Liver (tissue), 3 donors: ENCODE measurements at regions not wholly inside any gene's neighbourhood (a gene's known extent, or its start where the extent isn't known, plus 50 kb on each side); places are given as distances from the start of the nearest gene placed in this dataset.

Experiments
- ATF3 ChIP-seq: IDR thresholded peaks from 2 replicates; pipeline ENCODE4 v1.6.1; 2016; ENCODE audit warnings: antibody characterized with exemption
- CTCF ChIP-seq: fragments of 150-350 bp; IDR thresholded peaks from 2 replicates; pipeline ENCODE4 v1.5.1; 2017; ENCODE audit warnings: improper control_type of control experiment, low read depth, low read length; ENCODE audit not compliant: missing input control
- EGR1 ChIP-seq, 2 donors: IDR thresholded peaks; 2 replicates each; pipeline ENCODE4 v1.6.1; 2016 to 2018; ENCODE audit warnings: antibody characterized with exemption in 2 of 2, low read depth in 2 of 2
- FOXA2 ChIP-seq: IDR thresholded peaks from 2 replicates; pipeline ENCODE4 v1.6.1; 2016; ENCODE audit warnings: antibody characterized with exemption
- HNF4G ChIP-seq: IDR thresholded peaks from 2 replicates; pipeline ENCODE4 v1.6.1; 2016; ENCODE audit warnings: antibody characterized with exemption
- RAD21 ChIP-seq, 2 donors: IDR thresholded peaks; 2 replicates each; pipeline ENCODE4 v1.6.1; 2016; ENCODE audit warnings: antibody characterized with exemption in 2 of 2, mild to moderate bottlenecking in 2 of 2
- RXRA ChIP-seq, 2 donors: IDR thresholded peaks; 2 replicates each; pipeline ENCODE4 v1.6.1; 2017 to 2018; ENCODE audit warnings: antibody characterized with exemption in 2 of 2, mild to moderate bottlenecking in 1 of 2
- SP1 ChIP-seq: IDR thresholded peaks from 2 replicates; pipeline ENCODE4 v1.6.1; 2018; ENCODE audit warnings: antibody characterized with exemption, mild to moderate bottlenecking
- TAF1 ChIP-seq: conservative IDR thresholded peaks from 2 replicates; pipeline ENCODE4 v1.6.1; 2016; ENCODE audit warnings: antibody characterized with exemption, mild to moderate bottlenecking
- YY1 ChIP-seq: IDR thresholded peaks from 2 replicates; pipeline ENCODE4 v1.6.1; 2016; ENCODE audit warnings: antibody characterized with exemption, mild to moderate bottlenecking
- ZBTB33 ChIP-seq: IDR thresholded peaks from 2 replicates; pipeline ENCODE4 v1.6.1; 2016; ENCODE audit warnings: antibody characterized with exemption
- donor health status: healthy.
- donor health status: healthy.

GRCh38 chr4:171448919-171449481 is 364.2 kb upstream of the GALNTL6 start:
- TF ChIP-seq CTCF (no peak), RXRA (IDR thresholded peaks at IDR 0.05) (no peak), ZBTB33 (no peak), ATF3 (no peak), TAF1 (no peak), HNF4G (no peak), FOXA2 (no peak), YY1 (no peak), EGR1 (IDR thresholded peaks at IDR 0.05; ENCODE audit: low read depth in 2 of 2) (no peak), RAD21 (IDR thresholded peaks at IDR 0.05) (no peak), SP1 (no peak)
